Urinary bladder (tissue), 3 donors: ENCODE measurements at regions not wholly inside any gene's neighbourhood (a gene's known extent, or its start where the extent isn't known, plus 50 kb on each side); places are given as distances from the start of the nearest gene placed in this dataset.
A peak's percentile ranks its signal among the peaks of the same experiment; 100 is the strongest.

ENCODE experiments used
- DNase-seq: peaks from one replicate; pipeline ENCODE4 v3.0.0-alpha.2; 2015; ENCODE audit errors: extremely low spot score
- H3K27ac ChIP-seq: one replicate; pipeline ENCODE4 v1.5.1; 2013; ENCODE audit warnings: low read depth, mild to moderate bottlenecking, moderate library complexity
- H3K36me3 ChIP-seq: one replicate; pipeline ENCODE4 v1.6.1; 2013; ENCODE audit warnings: mild to moderate bottlenecking, moderate library complexity; ENCODE audit not compliant: insufficient read depth
- H3K4me1 ChIP-seq: one replicate; pipeline ENCODE4 v1.6.1; 2013; ENCODE audit warnings: mild to moderate bottlenecking, moderate library complexity; ENCODE audit not compliant: insufficient read depth
- H3K4me3 ChIP-seq: one replicate; pipeline ENCODE4 v1.5.1; 2013; ENCODE audit warnings: low read depth, low read length
- WGBS: extraction: QIAGEN DNeasy Blood & Tissue Kit; methylation state at CpG from one replicate; pipeline ENCODE4 v1.1.7; 2013; 5-methylcytosine and 5-hydroxymethylcytosine counted together
- donor health status: healthy with polysubstance abuse.
- donor health status: healthy.

- H3K27ac ChIP-seq, result no peak overlapping the region
- H3K4me3 ChIP-seq, result no peak overlapping the region
- no peak for DNase-seq
- no peaks in the 10 kb centered on the region for H3K36me3 ChIP-seq
- 53% methylated on average over 3 of the region's 3 CpGs for WGBS
- no peaks in the 10 kb centered on the region for H3K4me1 ChIP-seq
Observed at GRCh38 chr1:217181176-217181746, 449.6 kb downstream of the GPATCH2 start.

GRCh38 chr1:217180443-217180842 is 450.4 kb downstream of the GPATCH2 start:
- Histone ChIP-seq H3K27ac (no peak overlapping the region), H3K4me3 (no peak overlapping the region), H3K36me3 (no peaks in the 10 kb centered on the region), H3K4me1 (no peaks in the 10 kb centered on the region)
- DNase-seq, result no peak
- WGBS, result 73% methylated on average over 4 of the region's 4 CpGs

GRCh38 chr1:217164403-217164802 is 441.2 kb upstream of the ESRRG start:
- no peaks in the 10 kb centered on the region for H3K4me1 ChIP-seq
- H3K27ac ChIP-seq, result no peak overlapping the region
- 89% methylated on average over 4 of the region's 4 CpGs for whole genome bisulfite sequencing

GRCh38 chr1:217153361-217153760 is 430.1 kb upstream of the ESRRG start:
- WGBS, result 92% methylated on average over 4 of the region's 4 CpGs
- Histone ChIP-seq H3K4me3 (no peak overlapping the region), H3K27ac (no peak overlapping the region), H3K4me1 (no peaks in the 10 kb centered on the region), H3K36me3 (no peaks in the 10 kb centered on the region)
- DNase-seq, result no peak

More at GRCh38 chr1:217164403-217164802, 441.2 kb upstream of the ESRRG start:
- Histone ChIP-seq H3K4me3 (no peak overlapping the region), H3K36me3 (no peaks in the 10 kb centered on the region)
- no peak for DNase-seq

- Histone ChIP-seq H3K36me3 (no peaks in the 10 kb centered on the region), H3K4me1 (no peaks in the 10 kb centered on the region), H3K4me3 (no peak overlapping the region), H3K27ac (no peak overlapping the region)
- DNase-seq, result no peak
Observed at GRCh38 chr1:217150366-217150765, 427.1 kb upstream of the ESRRG start.

- WGBS, result 84% methylated on average over 2 of the region's 2 CpGs
- Histone ChIP-seq H3K4me1 (no peaks in the 10 kb centered on the region), H3K36me3 (no peaks in the 10 kb centered on the region), H3K27ac (no peak overlapping the region), H3K4me3 (no peak overlapping the region)
- no peak for DNase-seq
Observed at GRCh38 chr1:217149791-217150190, 426.6 kb upstream of the ESRRG start.

- Histone ChIP-seq H3K4me1 (no peaks in the 10 kb centered on the region), H3K36me3 (no peaks in the 10 kb centered on the region), H3K4me3 (no peak overlapping the region), H3K27ac (no peak overlapping the region)
- DNase-seq, result no peak
- 75% methylated on average over 2 of the region's 2 CpGs for WGBS
Observed at GRCh38 chr1:217141711-217142110, 418.5 kb upstream of the ESRRG start.

GRCh38 chr1:217140041-217140901 is 417.0 kb upstream of the ESRRG start:
- DNase-seq, result no peak
- Histone ChIP-seq H3K4me3 (no peak overlapping the region), H3K27ac (no peak overlapping the region), H3K36me3 (no peaks in the 10 kb centered on the region), H3K4me1 (no peaks in the 10 kb centered on the region)
- 55% methylated on average over 30 of the region's 30 CpGs for WGBS

GRCh38 chr1:217139513-217139912 is 416.3 kb upstream of the ESRRG start:
- Histone ChIP-seq H3K27ac (no peak overlapping the region), H3K36me3 (no peaks in the 10 kb centered on the region), H3K4me3 (no peak overlapping the region), H3K4me1 (no peaks in the 10 kb centered on the region)
- DNase-seq, result no peak
- WGBS, result 22% methylated on average over 29 of the region's 29 CpGs

GRCh38 chr1:217138799-217139466 is 415.7 kb upstream of the ESRRG start:
- no peak for DNase-seq
- H3K4me1 ChIP-seq, result no peaks in the 10 kb centered on the region
- no peak overlapping the region for H3K27ac ChIP-seq
- H3K36me3 ChIP-seq, result no peaks in the 10 kb centered on the region
- WGBS, result 60% methylated on average over 12 of the region's 12 CpGs
- no peak overlapping the region for H3K4me3 ChIP-seq

GRCh38 chr1:217138173-217138765 is 415.0 kb upstream of the ESRRG start:
- 22% methylated on average over 29 of the region's 29 CpGs for WGBS

GRCh38 chr1:217137210-217137881 is 414.1 kb upstream of the ESRRG start:
- H3K27ac ChIP-seq, result no peak overlapping the region
- peak overlapping the region; percentile 20 for H3K4me3 ChIP-seq
- H3K4me1 ChIP-seq, result no peaks in the 10 kb centered on the region
- no peaks in the 10 kb centered on the region for H3K36me3 ChIP-seq
- 18% methylated on average over 53 of the region's 53 CpGs for WGBS
- DNase-seq, result no peak

More at GRCh38 chr1:217138173-217138765, 415.0 kb upstream of the ESRRG start:
- Histone ChIP-seq H3K4me3 (no peak overlapping the region), H3K4me1 (no peaks in the 10 kb centered on the region), H3K36me3 (no peaks in the 10 kb centered on the region), H3K27ac (no peak overlapping the region)
- DNase-seq, result no peak

- no peak overlapping the region for H3K4me3 ChIP-seq
- WGBS, result 43% methylated on average over 11 of the region's 11 CpGs
- no peak for DNase-seq
- H3K4me1 ChIP-seq, result no peaks in the 10 kb centered on the region
- no peak overlapping the region for H3K27ac ChIP-seq
- H3K36me3 ChIP-seq, result no peaks in the 10 kb centered on the region
Observed at GRCh38 chr1:217136895-217137205, 413.6 kb upstream of the ESRRG start.
